OCI-LY7 (cell line): ENCODE measurements at regions not wholly inside any gene's neighbourhood (a gene's known extent, or its start where the extent isn't known, plus 50 kb on each side); places are given as distances from the start of the nearest gene placed in this dataset.

Experiments
- BruUV-seq: library from RNA; stranded (reverse); fragments of 400-500 nt; replicated peaks from 2 replicates; lab custom pipeline; 2021; lab: Mats Ljungman, UMichigan
- CTCF ChIA-PET: fragments of 300-600 bp; sonication (Branson Sonifier 250); formaldehyde crosslinking; loops from one replicate; lab custom pipeline; 2022; ENCODE audit warnings: antibody characterized with exemption; ENCODE audit not compliant: unreplicated experiment; lab: Charles Lee
- POLR2A ChIA-PET: fragments of 300-600 bp; sonication (Branson Sonifier 250); formaldehyde crosslinking; loops from one replicate; lab custom pipeline; 2022; ENCODE audit warnings: antibody characterized with exemption; lab: Charles Lee
- DNase-seq: peaks from one replicate; pipeline ENCODE4 v3.0.0-alpha.2; 2015; ENCODE audit warnings: low spot score
- H2AFZ ChIP-seq: fragments of 200-600 bp; sonication (generic), shearing (Covaris generic); 2 replicates; pipeline ENCODE4 v1.6.1; 2014; ENCODE audit warnings: mild to moderate bottlenecking, antibody characterized with exemption, low read length, moderate library complexity
- H3K27ac ChIP-seq: fragments of 200-600 bp; sonication (generic); 2 replicates; pipeline ENCODE4 v1.5.1; 2014; ENCODE audit warnings: mixed run types, low read depth, mild to moderate bottlenecking, moderate library complexity, low read length, inconsistent platforms; ENCODE audit not compliant: poor library complexity, severe bottlenecking
- H3K36me3 ChIP-seq: fragments of 200-600 bp; sonication (generic); 2 replicates; pipeline ENCODE4 v1.6.1; 2014; ENCODE audit warnings: mild to moderate bottlenecking, antibody characterized with exemption, low read length, moderate library complexity, mixed read lengths; ENCODE audit not compliant: insufficient read depth
- H3K4me1 ChIP-seq: fragments of 200-600 bp; sonication (generic); 2 replicates; pipeline ENCODE4 v1.5.1; 2014; ENCODE audit warnings: mild to moderate bottlenecking, low read length; ENCODE audit not compliant: insufficient read depth, poor library complexity, severe bottlenecking
- H3K4me2 ChIP-seq: fragments of 200-600 bp; sonication (generic); 2 replicates; pipeline ENCODE4 v1.6.1; 2014; ENCODE audit warnings: mild to moderate bottlenecking, low read length
- H3K4me3 ChIP-seq: fragments of 200-600 bp; sonication (generic); 2 replicates; pipeline ENCODE4 v1.5.1; 2014; ENCODE audit warnings: mild to moderate bottlenecking, low read depth, low read length; ENCODE audit not compliant: poor library complexity, severe bottlenecking
- H3K79me2 ChIP-seq: fragments of 200-600 bp; sonication (generic); 2 replicates; pipeline ENCODE4 v1.6.1; 2016; ENCODE audit warnings: low read depth, mild to moderate bottlenecking, low read length, moderate library complexity, mixed read lengths; ENCODE audit not compliant: insufficient read depth
- H3K9me2 ChIP-seq: fragments of 200-600 bp; sonication (generic); 2 replicates; pipeline ENCODE4 v1.6.1; 2016; ENCODE audit warnings: mild to moderate bottlenecking, low read length, mixed read lengths; ENCODE audit not compliant: insufficient read depth
- H3K9me3 ChIP-seq: fragments of 200-600 bp; sonication (generic); 2 replicates; pipeline ENCODE4 v1.6.1; 2014; ENCODE audit warnings: mild to moderate bottlenecking, mixed run types, low read length, mixed read lengths
- H4K20me1 ChIP-seq: fragments of 200-600 bp; sonication (generic); 2 replicates; pipeline ENCODE4 v1.6.1; 2014; ENCODE audit warnings: mild to moderate bottlenecking, antibody characterized with exemption, low read length, moderate library complexity, mixed read lengths; ENCODE audit not compliant: insufficient read depth
- CTCF ChIP-seq: fragments of 200-600 bp; sonication (generic); conservative IDR thresholded peaks from 2 replicates; pipeline ENCODE4 v1.5.1; 2014; ENCODE audit warnings: mild to moderate bottlenecking, antibody characterized with exemption, low read length, moderate library complexity, mixed read lengths
- EZH2phosphoT487 ChIP-seq: fragments of 200-600 bp; sonication (generic); IDR thresholded peaks from 2 replicates; pipeline ENCODE4 v1.6.1; 2018; ENCODE audit warnings: low read depth, borderline replicate concordance, mild to moderate bottlenecking, mixed run types, antibody characterized with exemption, low read length, moderate library complexity, mixed read lengths
- intact Hi-C: fragments of 100-400 bp; cut with micrococcal nuclease; formaldehyde crosslinking; loops from one replicate; pipeline ENCODE4 v1.10.0; 2022; ENCODE audit not compliant: unreplicated experiment

GRCh38 chr18:68428661-68429060 is 286.2 kb downstream of the TMX3 start:
- Histone ChIP-seq H3K79me2 (no peaks in the 10 kb centered on the region), H3K4me3 (no peak overlapping the region), H3K4me1 (no peaks in the 10 kb centered on the region), H3K4me2 (no peak overlapping the region), H4K20me1 (no peaks in the 10 kb centered on the region), H3K36me3 (no peaks in the 10 kb centered on the region), H2AFZ (no peak overlapping the region), H3K9me3 (no peaks in the 10 kb centered on the region), H3K9me2 (no peaks in the 10 kb centered on the region), H3K27ac (no peak overlapping the region)
- ChIA-PET POLR2A (no interaction called here), CTCF (no interaction called here)
- TF ChIP-seq CTCF (no peak), EZH2phosphoT487 (no peak)
- intact Hi-C loops = no loop called here
- BruUV-seq = no TSS peak
- no peak for DNase-seq

- TF ChIP-seq CTCF (no peak), EZH2phosphoT487 (no peak)
- ChIA-PET CTCF (no interaction called here), POLR2A (no interaction called here)
- H3K9me3 ChIP-seq = no peaks in the 10 kb centered on the region
- H4K20me1 ChIP-seq = no peaks in the 10 kb centered on the region
- no peak for DNase-seq
- no peak overlapping the region for H3K4me3 ChIP-seq
- no peak overlapping the region for H3K27ac ChIP-seq
- intact Hi-C loops = no loop called here
- no peaks in the 10 kb centered on the region for H3K79me2 ChIP-seq
- H3K4me1 ChIP-seq = no peaks in the 10 kb centered on the region
- no peak overlapping the region for H2AFZ ChIP-seq
- H3K4me2 ChIP-seq = no peak overlapping the region
- no peaks in the 10 kb centered on the region for H3K9me2 ChIP-seq
- H3K36me3 ChIP-seq = no peaks in the 10 kb centered on the region
- BruUV-seq = no TSS peak
Observed at GRCh38 chr18:68427951-68428401, 286.9 kb downstream of the TMX3 start.

- no TSS peak for BruUV-seq
- H3K27ac ChIP-seq = no peak overlapping the region
- H3K4me3 ChIP-seq = no peak overlapping the region
- H3K4me2 ChIP-seq = no peak overlapping the region
- ChIA-PET CTCF (no interaction called here), POLR2A (no interaction called here)
- H3K4me1 ChIP-seq = no peaks in the 10 kb centered on the region
- H3K9me2 ChIP-seq = no peaks in the 10 kb centered on the region
- H3K36me3 ChIP-seq = no peaks in the 10 kb centered on the region
- H2AFZ ChIP-seq = no peak overlapping the region
- no peaks in the 10 kb centered on the region for H3K79me2 ChIP-seq
- no peaks in the 10 kb centered on the region for H3K9me3 ChIP-seq
- TF ChIP-seq CTCF = no peak
- no peak for TF ChIP-seq EZH2phosphoT487
- no peak for DNase-seq
- intact Hi-C loops = no loop called here
- H4K20me1 ChIP-seq = no peaks in the 10 kb centered on the region
Observed at GRCh38 chr18:68426731-68427315, 288.1 kb downstream of the TMX3 start.
